SHP77 (cell line): ENCODE measurements at regions not wholly inside any gene's neighbourhood (a gene's known extent, or its start where the extent isn't known, plus 50 kb on each side); places are given as distances from the start of the nearest gene placed in this dataset.

Experiments
- DNase-seq, 2 experiments: peaks; one replicate each; lab custom pipeline; 2025; lab: John Stamatoyannopoulos, UW

DNA sequence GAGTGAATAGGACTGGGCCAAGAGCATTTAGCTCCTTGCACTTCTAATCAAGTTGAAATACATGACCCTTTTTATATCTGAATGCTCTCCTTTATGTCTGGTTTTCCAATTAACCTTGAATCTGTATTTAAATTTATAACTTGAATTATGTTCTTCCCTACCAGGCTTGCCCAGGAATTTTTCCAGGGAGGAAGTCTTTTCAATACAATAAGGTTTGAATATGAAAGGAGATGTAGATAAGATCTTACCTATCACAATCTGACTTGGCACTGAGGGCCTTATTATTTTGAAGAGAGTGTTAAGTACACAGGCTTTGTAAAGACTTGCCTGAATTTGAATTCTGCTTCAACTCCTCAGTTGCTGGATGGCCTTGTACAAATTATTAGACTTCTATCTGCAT lies 555.7 kb downstream of the PCDH7 start:
- DNase-seq, result no peak

DNA sequence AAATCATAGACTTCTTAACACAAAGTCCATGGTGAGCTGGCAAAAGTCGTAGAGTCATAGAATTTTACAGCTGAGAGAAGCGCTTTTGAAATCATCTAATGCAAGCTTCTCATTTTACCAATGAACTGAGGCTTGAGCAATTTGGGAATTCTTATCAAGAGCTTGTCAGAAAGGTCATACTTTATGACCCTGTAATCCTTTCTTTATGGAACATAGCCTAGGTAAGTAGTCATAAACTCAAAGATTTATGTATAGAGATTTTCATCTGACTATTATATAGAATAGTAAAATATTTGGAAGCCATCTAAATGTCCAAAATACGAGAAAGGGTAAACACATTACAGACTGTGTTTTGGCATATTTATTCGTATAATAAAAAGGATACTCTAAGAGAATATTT lies 563.5 kb downstream of the PCDH7 start:
- DNase-seq, result no peak

DNA sequence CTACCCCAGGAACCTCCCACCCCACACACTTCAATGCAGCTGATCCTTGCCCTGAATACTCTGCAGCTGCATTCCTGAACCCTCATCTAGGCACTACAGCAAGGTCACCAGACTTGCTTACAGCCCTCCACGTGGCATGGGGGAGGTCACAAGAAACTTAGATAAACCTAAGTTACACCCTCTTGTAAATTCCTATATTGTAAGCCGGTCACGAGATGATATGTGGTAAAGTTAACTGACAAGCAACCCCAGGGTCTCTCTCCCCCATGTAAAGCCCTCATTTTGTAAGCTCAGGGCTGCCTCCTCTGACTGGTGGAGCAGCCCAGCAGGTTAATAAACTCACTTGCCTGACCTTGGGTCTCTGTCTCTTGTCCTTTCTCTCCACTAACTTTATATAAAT lies 570.7 kb downstream of the PCDH7 start:
- DNase-seq, result no peak

DNA sequence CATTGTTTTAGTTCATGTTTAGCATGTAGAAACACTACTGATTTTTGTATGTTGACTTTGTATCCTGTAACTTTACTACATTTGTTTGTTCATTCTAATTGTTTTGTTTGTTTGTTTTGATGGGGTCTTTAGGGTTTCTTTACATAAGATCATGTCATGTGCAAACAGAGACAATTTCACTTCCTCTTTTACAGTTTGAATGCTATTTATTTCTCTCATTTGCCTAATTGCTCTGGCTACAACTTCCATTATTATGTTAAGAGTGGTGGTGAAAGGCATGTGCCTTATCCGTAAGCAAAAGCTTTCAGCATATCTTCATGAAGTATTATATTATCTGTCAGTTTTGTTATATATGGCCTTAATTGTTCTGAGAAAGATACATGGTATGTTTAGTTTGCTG lies 571.1 kb downstream of the PCDH7 start:
- DNase-seq, result no peak

DNA sequence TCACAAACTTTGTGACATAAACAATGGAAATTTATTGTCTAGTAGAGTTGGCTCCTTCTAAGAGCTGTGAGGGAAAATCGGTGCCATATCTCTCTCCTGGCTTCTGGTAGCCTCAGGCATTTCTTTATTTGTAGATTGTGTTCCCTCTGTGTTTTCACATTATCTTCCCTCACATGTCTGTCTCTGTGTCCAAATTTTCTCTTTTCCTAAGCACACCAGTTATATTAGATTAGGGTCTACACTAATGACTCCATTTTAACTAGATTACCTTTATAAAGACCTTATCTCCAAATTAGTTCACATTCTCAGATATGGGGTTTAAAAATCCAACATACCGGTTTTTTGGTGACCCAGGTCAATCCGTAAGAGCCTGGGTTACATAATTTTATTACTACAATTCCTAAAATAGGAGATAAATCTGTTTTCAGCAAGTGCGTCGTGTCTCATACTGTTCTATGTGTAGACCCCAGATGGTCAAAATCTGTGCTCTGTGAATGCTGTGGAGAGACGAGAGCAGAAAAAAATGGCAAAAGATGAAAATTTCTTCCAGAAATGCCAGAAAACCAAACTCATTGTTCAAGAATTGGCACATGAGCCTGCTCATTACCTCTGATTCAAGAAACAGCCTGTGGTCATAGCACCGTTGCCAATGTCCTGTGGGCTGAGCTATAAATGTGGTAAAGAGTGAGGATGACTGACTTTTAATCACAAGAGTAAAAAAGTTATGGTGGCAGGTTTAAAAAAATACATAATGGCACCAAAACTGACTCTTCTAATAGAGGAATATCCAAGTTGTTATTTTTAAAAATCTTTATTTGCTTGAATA lies 574.7 kb downstream of the PCDH7 start:
- DNase-seq, result no peak

DNA sequence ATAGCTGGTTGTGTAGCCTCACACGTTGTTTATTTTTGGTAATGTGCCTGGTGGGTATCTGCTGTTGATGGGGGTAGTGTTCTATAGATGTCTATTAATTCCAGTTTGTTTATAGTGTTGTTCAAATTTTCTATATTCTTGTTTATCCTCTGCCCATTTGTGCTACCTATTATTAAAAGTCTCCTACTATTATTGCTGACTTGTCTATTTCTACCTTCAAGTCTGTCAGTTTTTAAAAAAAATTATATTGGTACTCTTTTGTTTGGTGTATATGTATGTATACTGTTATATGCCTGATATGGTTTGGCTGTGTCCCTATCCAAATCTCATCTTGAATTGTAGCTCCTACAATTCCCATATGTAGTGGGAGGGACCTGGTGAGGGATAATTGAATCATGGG lies 578.6 kb downstream of the PCDH7 start:
- no peak for DNase-seq

DNA sequence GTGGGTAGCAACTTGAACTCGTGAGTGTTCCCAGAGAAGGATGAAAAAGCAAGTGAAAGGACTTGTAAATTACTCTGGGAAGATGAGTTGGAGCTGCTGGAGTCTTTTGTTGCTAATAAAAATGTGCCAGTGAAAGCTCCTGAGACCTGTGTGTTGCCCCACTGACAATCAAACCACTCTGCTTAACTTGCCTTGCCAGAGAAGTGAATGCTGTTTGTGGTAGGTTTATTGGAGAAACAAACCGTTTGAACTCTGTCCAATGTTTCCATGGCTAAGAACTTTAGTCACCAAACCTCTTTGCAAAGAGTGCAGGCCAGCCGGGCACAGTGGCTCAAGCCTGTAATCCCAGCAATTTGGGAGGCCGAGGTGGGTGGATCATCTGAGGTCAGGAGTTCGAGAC lies 586.9 kb downstream of the PCDH7 start:
- no peak for DNase-seq

DNA sequence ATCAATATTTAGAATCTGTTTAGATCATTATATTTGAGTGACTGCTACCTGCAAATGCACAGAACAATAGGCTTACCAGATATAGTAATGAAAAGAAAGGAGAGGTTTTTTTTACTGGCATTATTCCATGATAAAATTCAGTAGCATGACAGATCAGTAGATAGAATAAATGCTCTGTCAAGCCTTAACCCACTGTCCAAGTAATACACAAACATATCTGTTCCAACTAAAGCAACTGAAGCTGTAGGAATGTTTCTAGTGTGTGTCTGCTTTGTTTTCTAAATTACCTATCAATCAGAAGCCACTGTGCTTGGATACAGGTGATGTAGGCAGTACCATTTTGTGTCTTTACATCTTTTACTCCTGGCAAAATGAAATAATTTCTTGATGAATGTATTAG lies 604.6 kb downstream of the PCDH7 start:
- no peak for DNase-seq

DNA sequence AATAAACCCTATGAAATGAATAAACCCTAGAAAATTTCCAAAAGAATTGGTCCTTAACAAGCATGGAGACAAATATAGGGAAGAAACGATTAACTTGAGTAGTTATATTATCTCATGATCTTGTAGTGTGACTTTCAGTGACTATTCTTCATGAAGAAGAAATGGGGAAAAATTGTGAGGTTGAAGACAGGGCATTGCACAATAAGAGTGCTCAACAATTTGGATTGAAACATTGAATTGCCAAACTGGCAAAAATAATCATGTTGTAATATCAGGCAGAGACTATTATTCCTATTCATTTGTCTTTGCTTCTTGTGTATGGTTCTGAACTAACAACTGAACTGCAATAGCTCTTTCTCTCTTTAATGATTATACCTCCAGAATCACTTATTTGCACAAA lies 605.1 kb downstream of the PCDH7 start:
- no peak for DNase-seq

DNA sequence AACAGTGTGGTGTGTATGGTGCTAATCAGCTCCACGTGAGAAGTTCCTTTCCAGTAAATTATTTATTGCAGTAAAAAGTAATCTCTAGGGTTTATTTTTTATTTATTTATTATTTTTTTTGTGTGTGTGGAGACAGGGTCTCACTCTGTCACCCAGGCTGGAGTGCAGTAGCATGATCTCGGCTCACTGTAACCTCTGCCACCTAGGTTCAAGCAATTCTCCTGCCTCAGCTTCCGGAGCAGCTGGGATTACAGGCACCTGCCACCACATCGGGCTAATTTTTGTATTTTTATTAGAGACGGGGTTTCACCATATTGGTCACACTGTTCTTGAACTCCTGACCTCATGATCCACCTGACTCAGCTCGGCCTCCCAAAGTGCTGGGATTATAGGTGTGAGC lies 606.9 kb downstream of the PCDH7 start:
- DNase-seq, result no peak

DNA sequence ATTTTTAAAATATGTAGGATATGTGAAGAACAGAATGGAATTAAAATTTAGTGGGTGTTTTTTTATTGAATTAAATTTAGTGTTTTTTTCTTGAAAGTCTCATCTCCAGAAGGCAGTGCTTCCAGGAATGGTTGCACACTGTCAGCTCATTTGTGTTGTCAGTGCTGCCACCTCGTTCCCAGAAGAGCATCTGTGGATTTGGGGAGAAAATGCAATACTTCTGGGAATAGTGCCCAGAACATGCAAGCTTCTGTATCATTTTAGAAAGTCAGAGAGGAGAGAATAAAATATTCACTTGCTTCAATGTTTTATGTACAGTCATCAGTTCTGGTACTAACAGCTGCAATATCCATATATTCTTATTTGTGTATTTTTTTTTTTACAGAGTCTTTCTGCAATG lies 608.8 kb downstream of the PCDH7 start:
- DNase-seq, result no peak

DNA sequence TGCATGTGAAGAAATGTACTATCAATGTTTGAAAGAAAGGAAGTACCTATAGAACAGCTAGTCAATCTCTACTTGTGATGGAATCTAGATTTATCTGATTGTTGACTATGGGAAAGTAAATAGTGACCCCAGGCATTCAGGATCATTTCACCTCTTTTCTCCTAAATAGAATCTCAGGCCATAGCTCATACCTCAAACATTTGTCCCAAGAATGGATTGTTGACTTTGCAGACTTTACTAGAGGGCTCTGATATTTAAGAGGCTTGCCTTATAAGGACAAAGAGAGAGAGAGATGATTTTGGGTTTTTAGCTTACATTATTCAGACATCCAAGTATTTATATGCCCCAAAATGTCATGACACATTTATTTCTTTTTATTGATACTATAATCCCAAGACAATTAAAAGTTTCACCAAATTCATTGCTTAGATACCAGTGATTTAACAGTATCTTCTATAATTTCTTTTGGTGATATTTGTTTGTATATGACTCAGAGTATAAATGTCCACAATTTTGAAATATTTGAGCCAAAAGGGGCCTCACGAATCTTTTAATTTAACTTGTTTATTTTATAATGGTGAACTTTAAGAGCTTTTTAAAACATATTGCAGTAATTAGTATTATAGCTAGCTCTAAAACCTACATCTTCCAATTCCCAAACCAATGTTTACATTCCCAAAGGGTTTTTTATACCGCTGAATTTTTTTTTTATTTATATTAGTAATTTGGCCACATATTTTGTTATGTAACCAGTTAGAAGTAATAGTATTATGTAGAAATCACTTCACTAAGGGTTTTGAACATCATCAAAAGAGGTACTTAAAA lies 614.1 kb downstream of the PCDH7 start:
- DNase-seq, result no peak

DNA sequence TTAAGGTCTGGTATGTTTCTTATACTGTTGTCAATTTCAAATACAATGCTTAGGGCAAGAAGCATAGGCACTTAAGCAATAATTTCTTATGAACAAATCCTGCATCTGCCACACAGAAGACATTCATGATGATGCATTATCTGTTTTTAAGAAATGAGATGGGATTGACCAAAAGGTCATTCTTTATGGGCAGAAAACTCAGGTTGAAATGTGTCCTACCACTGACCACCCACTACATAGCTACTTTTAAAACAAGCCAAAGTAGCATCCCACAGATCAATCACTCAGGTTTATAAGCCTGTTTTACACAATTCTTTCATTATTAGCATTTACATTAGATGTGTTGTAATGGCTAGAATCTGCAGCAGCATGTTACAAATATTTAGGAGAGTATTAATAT lies 617.8 kb downstream of the PCDH7 start:
- no peak for DNase-seq

DNA sequence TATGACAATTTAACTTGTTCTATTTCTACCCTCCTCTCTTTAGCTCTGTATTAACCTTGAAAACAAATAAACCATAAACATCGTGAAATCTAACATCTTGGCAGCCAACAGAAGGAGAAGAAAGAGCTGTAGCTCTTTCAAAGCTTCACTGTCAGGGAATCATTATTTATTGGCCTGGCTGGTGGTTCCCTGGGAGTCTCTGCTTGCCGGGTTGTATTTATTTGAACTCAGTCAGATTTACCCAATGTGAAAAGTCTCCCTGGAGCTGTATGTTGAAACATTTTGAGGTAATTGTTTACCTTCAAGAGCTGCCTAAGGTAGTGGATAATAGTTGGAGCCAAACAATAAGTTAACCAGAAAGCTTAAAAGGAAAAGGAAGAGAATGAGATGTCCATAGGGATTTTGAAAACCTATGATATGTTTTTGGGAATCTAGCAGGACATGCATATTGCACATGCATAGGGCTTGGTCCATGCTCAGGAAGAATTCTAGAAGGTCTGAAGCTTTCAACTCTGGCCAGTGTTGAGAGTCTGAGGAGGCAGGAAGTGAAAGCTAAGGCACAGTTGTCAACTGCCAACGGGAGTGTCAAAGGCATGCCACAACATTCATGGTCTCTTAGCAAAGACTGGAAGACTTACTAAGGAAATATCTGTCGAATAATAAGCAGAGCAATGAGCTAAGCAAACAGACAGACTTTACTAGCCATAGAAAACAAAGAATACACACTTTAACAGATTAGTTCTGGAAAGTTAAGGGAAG lies 621.6 kb downstream of the PCDH7 start:
- no peak for DNase-seq

DNA sequence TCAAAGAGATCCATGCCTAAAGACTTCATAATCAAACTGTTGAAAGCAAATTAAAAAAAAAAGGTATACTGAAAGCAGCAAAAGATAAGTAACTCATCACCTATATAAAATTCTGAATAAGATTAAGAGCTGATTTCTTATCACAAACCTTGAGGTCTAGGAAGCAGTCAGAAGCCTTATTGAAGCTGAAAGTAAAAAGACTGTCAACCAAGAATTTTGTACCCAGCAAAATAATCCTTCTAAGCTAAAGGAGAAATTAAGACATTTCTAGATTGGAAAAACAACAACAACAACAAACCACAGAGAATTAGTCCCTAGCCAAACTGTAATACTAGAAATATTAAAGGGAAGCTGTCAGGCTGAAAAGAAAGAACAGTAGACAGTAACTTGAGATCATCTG lies 622.9 kb downstream of the PCDH7 start:
- no peak for DNase-seq

DNA sequence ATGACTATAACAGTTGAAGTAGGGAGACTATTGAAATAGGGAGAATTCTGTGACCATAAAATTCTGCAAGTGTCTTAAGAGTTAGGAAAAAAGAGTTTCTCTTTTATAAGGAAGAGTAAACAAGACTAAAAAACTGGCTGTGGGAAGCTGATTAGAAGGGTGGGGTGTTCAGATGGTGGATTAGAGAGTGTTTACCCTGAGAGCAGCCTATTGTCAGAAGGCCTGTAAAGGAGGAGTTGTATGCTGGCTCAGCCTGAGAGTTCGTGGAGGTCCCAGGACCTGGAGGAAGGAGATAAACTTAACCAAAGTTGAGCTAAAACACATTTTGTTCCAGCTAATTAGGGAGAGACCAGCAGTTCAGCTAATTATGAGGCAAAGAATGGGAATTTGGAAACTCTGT lies 629.7 kb downstream of the PCDH7 start:
- DNase-seq, result no peak

DNA sequence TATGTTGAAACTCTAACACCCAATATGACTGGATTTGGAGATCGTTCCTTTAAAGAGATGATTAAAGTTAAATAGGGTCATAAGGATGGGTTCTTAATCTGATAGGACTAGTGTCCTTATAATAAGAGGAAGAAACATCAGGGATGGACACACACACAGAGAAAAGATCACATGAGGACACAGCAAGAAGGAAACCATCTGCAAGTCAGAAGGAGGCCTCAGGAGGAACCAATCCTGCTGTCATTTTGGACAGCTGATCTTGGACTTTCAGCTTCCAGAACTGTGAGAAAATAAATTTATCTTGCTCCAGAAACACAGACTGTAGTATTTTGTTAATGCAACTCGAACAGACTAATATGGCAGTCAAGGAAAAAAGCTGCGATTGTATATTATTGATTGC lies 631.5 kb downstream of the PCDH7 start:
- no peak for DNase-seq

DNA sequence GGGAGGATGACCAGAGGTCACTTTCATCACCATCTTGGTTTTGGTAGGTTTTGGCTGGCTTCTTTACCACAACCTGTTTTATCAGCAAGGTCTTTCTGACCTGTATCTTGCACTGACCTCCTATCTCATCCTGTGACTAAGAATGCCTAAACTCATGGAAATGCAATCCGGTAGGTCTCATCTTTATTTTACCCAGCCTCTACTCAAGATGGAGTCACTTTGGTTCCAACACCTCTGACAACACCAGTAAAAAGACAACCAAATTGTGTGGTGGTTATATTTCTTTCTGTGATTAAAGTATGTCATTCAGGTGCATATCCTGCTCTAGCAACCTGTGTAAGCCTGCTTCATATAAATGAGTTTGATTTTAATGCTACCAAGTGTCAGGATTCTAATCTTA lies 636.7 kb downstream of the PCDH7 start:
- no peak for DNase-seq

DNA sequence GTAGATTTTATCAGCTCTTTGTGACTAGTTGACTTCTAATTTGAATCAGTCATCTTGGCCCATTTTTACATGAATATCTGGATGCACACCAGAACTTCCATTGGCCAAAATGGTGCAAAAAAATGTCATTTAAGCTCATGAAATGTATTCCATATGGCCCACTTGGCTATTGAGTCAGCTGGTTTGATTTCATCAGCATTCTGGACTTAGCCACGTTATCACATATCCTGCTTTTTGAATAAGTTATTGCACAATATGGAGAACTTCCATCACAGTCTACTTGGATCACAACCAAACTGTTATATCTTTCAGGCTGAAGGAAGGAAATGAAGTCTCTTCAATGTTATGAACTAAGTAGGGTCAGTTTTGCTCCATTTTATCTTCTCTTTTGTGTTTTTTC lies 640.6 kb downstream of the PCDH7 start:
- DNase-seq, result no peak

DNA sequence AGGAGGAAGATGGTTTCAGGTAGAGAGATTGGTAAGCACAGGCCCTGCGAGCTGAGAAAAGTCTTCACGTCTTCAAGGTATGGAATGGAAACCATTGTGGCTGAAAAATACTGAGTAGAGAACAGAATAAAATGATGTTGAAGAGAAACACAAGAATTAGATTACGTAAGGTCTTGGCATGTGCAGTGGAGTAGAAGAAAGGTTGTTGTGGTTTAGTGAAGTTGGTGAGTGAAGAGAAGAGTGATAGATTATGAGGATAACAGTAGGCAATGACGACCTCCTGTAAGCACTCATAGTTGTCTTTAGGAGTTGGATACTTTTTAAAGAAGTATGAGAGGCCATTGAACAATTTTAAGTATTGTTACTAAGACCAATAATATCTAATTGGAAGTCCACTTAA lies 642.6 kb downstream of the PCDH7 start:
- no peak for DNase-seq

DNA sequence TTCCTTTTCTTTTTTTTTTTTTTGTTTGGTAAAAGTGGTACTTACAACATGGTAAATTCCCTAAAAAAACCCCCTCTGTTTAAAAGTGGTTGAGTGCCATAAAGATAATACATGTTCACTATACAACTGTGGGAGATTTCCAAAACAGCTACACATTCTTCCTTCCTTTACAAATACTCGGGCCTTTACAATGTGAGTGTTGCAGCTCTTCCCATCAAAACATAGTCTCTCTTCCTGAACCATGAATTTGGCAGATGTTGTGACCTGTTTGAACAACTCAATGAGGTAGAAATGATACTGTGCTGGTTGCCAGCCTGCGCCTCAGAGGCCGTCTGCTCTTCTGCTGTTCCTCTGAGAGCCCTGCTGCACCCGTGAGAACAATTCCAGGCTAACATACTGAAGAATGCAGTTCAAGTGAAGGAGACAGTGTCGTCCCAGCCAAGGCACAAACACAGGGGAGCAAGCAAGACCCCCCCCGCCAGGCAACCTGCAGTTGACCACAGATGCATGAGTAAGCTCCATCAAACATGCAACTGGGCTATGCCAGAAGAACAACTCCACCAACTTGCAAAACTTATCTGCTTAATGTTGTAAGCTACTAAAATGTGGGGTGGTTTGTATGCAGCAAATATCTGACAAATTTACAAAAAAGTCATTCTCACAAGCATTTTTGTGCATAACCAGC lies 645.0 kb downstream of the PCDH7 start:
- DNase-seq, result no peak

DNA sequence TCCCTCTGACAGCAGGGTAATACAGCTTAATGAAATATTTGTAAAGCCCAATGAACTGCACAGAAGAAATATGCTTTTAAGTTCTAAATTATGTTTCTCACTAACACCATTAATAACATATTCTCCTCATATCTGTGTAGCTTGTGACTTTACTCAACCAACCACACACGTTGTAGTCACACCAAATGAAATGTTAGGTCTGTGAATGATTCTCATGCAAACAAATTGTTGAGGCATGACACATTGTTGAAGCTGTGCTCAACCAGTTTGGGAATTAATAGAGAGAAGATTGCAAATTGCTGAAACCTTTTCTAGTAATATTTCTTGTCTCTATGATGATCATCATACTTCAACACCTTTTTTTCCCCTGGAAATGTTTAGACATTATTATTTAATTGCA lies 645.9 kb downstream of the PCDH7 start:
- DNase-seq, result no peak
